WTC11 (cell line): ENCODE measurements at regions not wholly inside any gene's neighbourhood (a gene's known extent, or its start where the extent isn't known, plus 50 kb on each side); places are given as distances from the start of the nearest gene placed in this dataset.

ENCODE experiments used
- ATAC-seq: fragments of 200-7000 bp; cut with Tn5 transposase; 2 replicates; pipeline ENCODE4 v1.10.0; 2021; ENCODE audit warnings: mild to moderate bottlenecking, moderate library complexity
- CTCF ChIA-PET: fragments of 300-600 bp; sonication (Branson Sonifier 250); formaldehyde crosslinking; loops from one replicate; lab custom pipeline; 2021; ENCODE audit warnings: antibody characterized with exemption; lab: Charles Lee
- POLR2A ChIA-PET: fragments of 350-600 bp; sonication (Branson Sonifier 250); formaldehyde crosslinking; loops from one replicate; lab custom pipeline; 2021; ENCODE audit warnings: antibody characterized with exemption; lab: Charles Lee
- DNase-seq: peaks from one replicate; pipeline ENCODE4 v3.0.0; 2021; ENCODE audit warnings: low spot score
- H3K27ac Mint-ChIP-seq: 2 replicates; pipeline ENCODE4 v1.8.0; 2021; ENCODE audit warnings: mixed read lengths
- H3K27me3 Mint-ChIP-seq: 2 replicates; pipeline ENCODE4 v1.8.0; 2021; ENCODE audit warnings: low read depth, mild to moderate bottlenecking, moderate library complexity, mixed read lengths
- H3K36me3 Mint-ChIP-seq: 2 replicates; pipeline ENCODE4 v1.8.0; 2021; ENCODE audit warnings: mixed read lengths
- H3K4me1 Mint-ChIP-seq: 2 replicates; pipeline ENCODE4 v1.8.0; 2022; ENCODE audit warnings: mixed read lengths
- H3K4me3 Mint-ChIP-seq: 2 replicates; pipeline ENCODE4 v1.8.0; 2021; ENCODE audit warnings: mild to moderate bottlenecking, moderate library complexity, mixed read lengths
- H3K9me3 Mint-ChIP-seq: 2 replicates; pipeline ENCODE4 v1.8.0; 2021; ENCODE audit warnings: mixed read lengths
- CREB1 ChIP-seq: sonication (generic); formaldehyde crosslinking; IDR thresholded peaks from 2 replicates; pipeline ENCODE4 v1.8.0; 2023; ENCODE audit warnings: mild to moderate bottlenecking, missing genetic modification reagents
- E2F1 ChIP-seq: sonication (generic); formaldehyde crosslinking; IDR thresholded peaks from 2 replicates; pipeline ENCODE4 v1.8.0; 2022; ENCODE audit warnings: mild to moderate bottlenecking, missing genetic modification reagents
- ESRRA ChIP-seq: sonication (generic); formaldehyde crosslinking; IDR thresholded peaks from 2 replicates; pipeline ENCODE4 v1.8.1; 2022; ENCODE audit warnings: mild to moderate bottlenecking, missing genetic modification reagents, borderline replicate concordance
- GRHL2 ChIP-seq: fragments of 250-450 bp; sonication (Bioruptor Pico); IDR thresholded peaks from 2 replicates; pipeline ENCODE4 v1.8.0; 2022; ENCODE audit warnings: mild to moderate bottlenecking, moderate library complexity; ENCODE audit not compliant: insufficient replicate concordance, severe bottlenecking
- HMGA2 ChIP-seq: fragments of 250-450 bp; sonication (Bioruptor Pico); IDR thresholded peaks from 2 replicates; pipeline ENCODE4 v1.4.0; 2021; ENCODE audit warnings: mild to moderate bottlenecking, moderate library complexity
- JAZF1 ChIP-seq: fragments of 250-450 bp; sonication (Bioruptor Pico); IDR thresholded peaks from 2 replicates; pipeline ENCODE4 v1.9.0; 2021; ENCODE audit warnings: moderate library complexity, mild to moderate bottlenecking, inconsistent platforms
- NFATC4 ChIP-seq: fragments of 250-450 bp; sonication (Bioruptor Pico); IDR thresholded peaks from 2 replicates; pipeline ENCODE4 v1.9.0; 2021; ENCODE audit warnings: mild to moderate bottlenecking
- NFYB ChIP-seq: sonication (generic); formaldehyde crosslinking; conservative IDR thresholded peaks from 2 replicates; pipeline ENCODE4 v1.8.0; 2022; ENCODE audit warnings: low read depth, missing genetic modification reagents
- NR1H2 ChIP-seq: sonication (generic); formaldehyde crosslinking; IDR thresholded peaks from 2 replicates; pipeline ENCODE4 v1.9.0; 2021; ENCODE audit warnings: mild to moderate bottlenecking, moderate library complexity, missing genetic modification reagents
- SMAD4 ChIP-seq: sonication (generic); formaldehyde crosslinking; IDR thresholded peaks from 2 replicates; pipeline ENCODE4 v1.8.0; 2022; ENCODE audit warnings: mild to moderate bottlenecking, missing genetic modification reagents
- SOX15 ChIP-seq: fragments of 250-450 bp; sonication (Bioruptor Pico); IDR thresholded peaks from 2 replicates; pipeline ENCODE4 v1.9.0; 2021; ENCODE audit warnings: mild to moderate bottlenecking
- SP1 ChIP-seq: sonication (generic); formaldehyde crosslinking; conservative IDR thresholded peaks from 2 replicates; pipeline ENCODE4 v1.8.1; 2022; ENCODE audit warnings: missing genetic modification reagents
- USF1 ChIP-seq: sonication (generic); formaldehyde crosslinking; IDR thresholded peaks from 2 replicates; pipeline ENCODE4 v1.8.0; 2022; ENCODE audit warnings: mild to moderate bottlenecking, missing genetic modification reagents
- ZNF121 ChIP-seq: sonication (generic); formaldehyde crosslinking; IDR thresholded peaks from 2 replicates; pipeline ENCODE4 v1.8.0; 2023; ENCODE audit warnings: missing genetic modification reagents
- ZNF396 ChIP-seq: fragments of 250-450 bp; sonication (Bioruptor Pico); IDR thresholded peaks from 2 replicates; pipeline ENCODE4 v1.8.0; 2021; ENCODE audit warnings: mild to moderate bottlenecking, moderate library complexity, borderline replicate concordance
- ZNF416 ChIP-seq: fragments of 250-450 bp; sonication (Bioruptor Pico); IDR thresholded peaks from 2 replicates; pipeline ENCODE4 v1.9.0; 2021; ENCODE audit warnings: mild to moderate bottlenecking, inconsistent platforms
- ZNF423 ChIP-seq: fragments of 250-450 bp; sonication (Bioruptor Pico); IDR thresholded peaks from 2 replicates; pipeline ENCODE4 v2.1.2; 2022; ENCODE audit warnings: mild to moderate bottlenecking, moderate library complexity
- ZNF532 ChIP-seq: fragments of 250-450 bp; sonication (Bioruptor Pico); IDR thresholded peaks from 2 replicates; pipeline ENCODE4 v1.9.0; 2021; ENCODE audit warnings: mild to moderate bottlenecking, borderline replicate concordance
- TF ChIP-seq, protein P1 (sequence below): fragments of 250-450 bp; sonication (Bioruptor Pico); IDR thresholded peaks from 2 replicates; pipeline ENCODE4 v1.9.0; 2021; ENCODE audit warnings: mild to moderate bottlenecking

DNA sequence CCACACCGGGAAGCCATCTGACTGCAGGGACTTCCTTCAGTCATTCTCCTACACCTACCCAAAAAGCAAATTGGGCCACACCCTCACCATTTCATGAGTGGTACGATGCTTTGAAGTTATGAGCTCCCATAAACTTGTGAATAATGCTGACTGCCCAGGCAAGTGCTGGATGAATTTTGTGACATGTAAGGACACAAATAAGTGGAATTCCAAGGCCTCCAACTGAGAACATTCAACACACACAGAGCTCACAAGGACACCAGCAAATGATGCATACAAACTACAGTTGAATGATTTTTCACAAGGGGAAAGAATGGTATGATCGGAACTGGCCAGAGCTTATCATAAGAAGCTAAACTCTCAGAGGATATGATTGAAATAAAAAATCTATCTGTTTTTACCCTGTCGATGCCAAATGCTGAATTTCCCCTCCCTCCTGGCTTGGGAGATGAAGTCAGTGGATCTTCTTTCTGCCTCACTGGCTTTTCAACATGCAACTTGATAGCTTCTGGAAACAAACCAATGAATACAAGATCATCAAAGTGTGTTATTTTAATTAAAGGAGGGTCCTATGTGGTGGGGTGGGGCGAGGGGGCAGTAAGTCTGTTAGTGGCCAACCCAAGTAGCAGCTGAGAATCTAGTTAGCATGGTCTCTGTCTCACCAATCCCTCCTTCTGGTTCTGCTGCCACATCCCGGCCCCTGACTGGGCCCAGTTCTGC, 123.8 kb downstream of the WT1 start:
- ChIA-PET POLR2A (no interaction called here), CTCF (interaction anchor here (0.9 to 1.0 kb wide), 2 partner anchors 23 to 51 kb away, joined by 3 to 4 read pairs; no protein-coding TSS in a partner anchor)
- no peak overlapping the region for H3K4me3 Mint-ChIP-seq
- no peaks in the 10 kb centered on the region for H3K27me3 Mint-ChIP-seq
- H3K4me1 Mint-ChIP-seq = peaks cover 18% of the 10 kb centered on the region
- DNase-seq (no peak), ATAC-seq (no peak)
- H3K9me3 Mint-ChIP-seq = no peaks in the 10 kb centered on the region
- H3K27ac Mint-ChIP-seq = no peak overlapping the region
- no peak for TF ChIP-seq SOX15 (CRISPR knock-in tag)
- no peak for TF ChIP-seq ZNF423 (CRISPR knock-in tag)
- TF ChIP-seq, protein P1, sequence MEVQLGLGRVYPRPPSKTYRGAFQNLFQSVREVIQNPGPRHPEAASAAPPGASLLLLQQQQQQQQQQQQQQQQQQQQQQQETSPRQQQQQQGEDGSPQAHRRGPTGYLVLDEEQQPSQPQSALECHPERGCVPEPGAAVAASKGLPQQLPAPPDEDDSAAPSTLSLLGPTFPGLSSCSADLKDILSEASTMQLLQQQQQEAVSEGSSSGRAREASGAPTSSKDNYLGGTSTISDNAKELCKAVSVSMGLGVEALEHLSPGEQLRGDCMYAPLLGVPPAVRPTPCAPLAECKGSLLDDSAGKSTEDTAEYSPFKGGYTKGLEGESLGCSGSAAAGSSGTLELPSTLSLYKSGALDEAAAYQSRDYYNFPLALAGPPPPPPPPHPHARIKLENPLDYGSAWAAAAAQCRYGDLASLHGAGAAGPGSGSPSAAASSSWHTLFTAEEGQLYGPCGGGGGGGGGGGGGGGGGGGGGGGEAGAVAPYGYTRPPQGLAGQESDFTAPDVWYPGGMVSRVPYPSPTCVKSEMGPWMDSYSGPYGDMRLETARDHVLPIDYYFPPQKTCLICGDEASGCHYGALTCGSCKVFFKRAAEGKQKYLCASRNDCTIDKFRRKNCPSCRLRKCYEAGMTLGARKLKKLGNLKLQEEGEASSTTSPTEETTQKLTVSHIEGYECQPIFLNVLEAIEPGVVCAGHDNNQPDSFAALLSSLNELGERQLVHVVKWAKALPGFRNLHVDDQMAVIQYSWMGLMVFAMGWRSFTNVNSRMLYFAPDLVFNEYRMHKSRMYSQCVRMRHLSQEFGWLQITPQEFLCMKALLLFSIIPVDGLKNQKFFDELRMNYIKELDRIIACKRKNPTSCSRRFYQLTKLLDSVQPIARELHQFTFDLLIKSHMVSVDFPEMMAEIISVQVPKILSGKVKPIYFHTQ (CRISPR knock-in tag) = no peak
- TF ChIP-seq ZNF121 = no peak
- no peak for TF ChIP-seq NFATC4 (CRISPR knock-in tag)
- TF ChIP-seq NFYB = no peak
- TF ChIP-seq HMGA2 (CRISPR knock-in tag) = no peak
- TF ChIP-seq USF1 = no peak
- TF ChIP-seq NR1H2 = no peak
- TF ChIP-seq SP1 (CRISPR knock-in tag) = no peak
- no peak for TF ChIP-seq GRHL2 (CRISPR knock-in tag)
- no peaks in the 10 kb centered on the region for H3K36me3 Mint-ChIP-seq

GRCh38 chr11:32312206-32312817, 123.0 kb downstream of the WT1 start:
- CTCF ChIA-PET = interaction anchor here (0.5 to 2.9 kb wide), 21 partner anchors 9 to 231 kb away, joined by 3 to 36 read pairs (median 3); no protein-coding TSS in a partner anchor

More at GRCh38 chr11:32312206-32312817, 123.0 kb downstream of the WT1 start:
- H3K4me1 Mint-ChIP-seq = peaks cover 21% of the 10 kb centered on the region
- no peaks in the 10 kb centered on the region for H3K9me3 Mint-ChIP-seq
- POLR2A ChIA-PET = no interaction called here
- no peak for ATAC-seq
- H3K27me3 Mint-ChIP-seq = no peaks in the 10 kb centered on the region
- DNase-seq = no peak
- H3K4me3 Mint-ChIP-seq = no peak overlapping the region
- H3K36me3 Mint-ChIP-seq = no peaks in the 10 kb centered on the region
- no peak overlapping the region for H3K27ac Mint-ChIP-seq
- no peak for TF ChIP-seq SMAD4
- TF ChIP-seq E2F1 (CRISPR knock-in tag) = no peak
- TF ChIP-seq ZNF532 = no peak
- TF ChIP-seq CREB1 (CRISPR knock-in tag) = no peak
- no peak for TF ChIP-seq ZNF396 (CRISPR knock-in tag)
- no peak for TF ChIP-seq JAZF1 (CRISPR knock-in tag)
- no peak for TF ChIP-seq NFATC4 (CRISPR knock-in tag)
- no peak for TF ChIP-seq ESRRA (CRISPR knock-in tag)
- TF ChIP-seq ZNF416 (CRISPR knock-in tag) = no peak
